WERI-Rb-1 (cell line): ENCODE measurements at regions not wholly inside any gene's neighbourhood (a gene's known extent, or its start where the extent isn't known, plus 50 kb on each side); places are given as distances from the start of the nearest gene placed in this dataset.

Source experiments
- DNase-seq: peaks from one replicate; pipeline ENCODE4 v3.0.0-alpha.2; 2020
- H3K27ac ChIP-seq: fragments of 250-450 bp; sonication (Bioruptor Pico); 2 replicates; pipeline ENCODE4 v1.5.1; 2020; ENCODE audit warnings: mild to moderate bottlenecking, moderate library complexity
- H3K27me3 ChIP-seq: fragments of 250-450 bp; sonication (Bioruptor Pico); 2 replicates; pipeline ENCODE4 v1.5.1; 2021; ENCODE audit warnings: mild to moderate bottlenecking, low read depth, moderate library complexity; ENCODE audit not compliant: insufficient read depth, severe bottlenecking
- H3K36me3 ChIP-seq: fragments of 250-450 bp; sonication (Bioruptor Pico); 2 replicates; pipeline ENCODE4 v1.5.1; 2020; ENCODE audit warnings: mild to moderate bottlenecking, moderate library complexity
- H3K4me3 ChIP-seq: 2 replicates; pipeline ENCODE4 v1.5.1; 2011; ENCODE audit warnings: low read depth, mild to moderate bottlenecking, control low read depth, low read length
- H3K9me3 ChIP-seq: fragments of 250-450 bp; sonication (Bioruptor Pico); 2 replicates; pipeline ENCODE4 v1.5.1; 2021; ENCODE audit warnings: mild to moderate bottlenecking, moderate library complexity; ENCODE audit not compliant: severe bottlenecking
- CTCF ChIP-seq: IDR thresholded peaks from 2 replicates; pipeline ENCODE4 v1.5.1; 2011; ENCODE audit warnings: low read depth, mild to moderate bottlenecking, control low read depth, inconsistent platforms, low read length

DNA sequence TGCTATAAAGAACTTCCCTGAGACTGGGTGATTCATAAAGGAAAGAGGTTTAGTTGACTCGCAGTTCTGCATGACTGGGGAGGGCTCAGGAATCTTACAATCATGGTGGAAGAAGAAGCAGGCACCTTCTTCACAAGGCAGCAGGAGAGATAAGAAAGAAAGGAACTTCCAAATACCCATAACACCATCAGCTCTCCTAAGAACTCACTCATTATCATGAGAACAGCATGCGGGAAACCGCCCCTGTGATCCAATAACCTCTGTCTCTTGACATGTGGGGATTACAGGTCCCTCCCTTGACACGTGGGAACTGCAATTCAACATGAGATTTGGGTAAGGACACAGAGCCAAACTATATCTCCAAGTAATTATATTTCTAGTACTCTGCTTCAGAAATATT is 163.8 kb upstream of the CDH20 start:
- no peaks in the 10 kb centered on the region for H3K9me3 ChIP-seq
- no peak for TF ChIP-seq CTCF
- no peaks in the 10 kb centered on the region for H3K36me3 ChIP-seq
- H3K4me3 ChIP-seq = no peak overlapping the region
- no peak for DNase-seq
- no peak overlapping the region for H3K27ac ChIP-seq
- H3K27me3 ChIP-seq = no peaks in the 10 kb centered on the region

DNA sequence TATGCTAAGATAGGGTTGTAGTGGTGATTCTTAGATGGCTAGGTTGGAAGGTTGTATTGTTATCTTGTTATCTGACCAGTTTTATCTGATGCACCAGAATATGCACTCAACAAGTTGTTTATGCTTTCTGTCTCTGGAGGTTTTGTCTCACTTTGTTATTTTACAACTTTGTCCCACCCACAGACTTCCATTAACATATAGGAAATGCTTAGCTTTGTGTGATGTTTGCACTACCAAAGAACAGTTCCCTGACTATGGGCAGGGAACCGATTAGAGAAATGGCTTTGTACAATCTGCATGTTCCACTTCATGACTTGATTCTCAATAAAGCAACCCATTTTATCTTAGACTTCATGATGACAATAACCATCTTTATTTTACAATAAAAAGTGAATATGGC is 160.6 kb upstream of the CDH20 start:
- DNase-seq = no peak
- H3K27ac ChIP-seq = no peak overlapping the region
- TF ChIP-seq CTCF = no peak
- no peaks in the 10 kb centered on the region for H3K36me3 ChIP-seq
- H3K4me3 ChIP-seq = no peak overlapping the region
- no peaks in the 10 kb centered on the region for H3K27me3 ChIP-seq
- no peaks in the 10 kb centered on the region for H3K9me3 ChIP-seq

DNA sequence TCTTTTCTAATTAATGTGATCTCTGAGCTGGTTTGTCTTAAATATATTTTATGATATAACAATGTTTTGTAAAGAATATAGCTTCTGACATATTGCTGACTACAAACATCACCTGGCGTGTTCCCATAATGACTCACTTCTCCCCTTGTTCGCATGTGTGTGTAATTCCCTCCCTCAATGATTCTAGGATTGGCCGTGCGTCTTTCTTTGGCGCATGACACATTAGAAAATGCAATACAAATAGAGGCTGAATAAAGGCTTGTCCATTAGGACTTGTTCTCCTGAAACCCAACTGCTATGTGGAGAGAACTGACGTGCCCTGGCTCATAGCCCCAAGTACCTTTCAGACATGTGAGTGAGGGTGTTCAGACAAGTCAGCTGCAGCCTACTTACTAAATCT is 159.7 kb upstream of the CDH20 start:
- Histone ChIP-seq H3K36me3 (no peaks in the 10 kb centered on the region), H3K9me3 (no peaks in the 10 kb centered on the region), H3K27me3 (no peaks in the 10 kb centered on the region), H3K27ac (no peak overlapping the region), H3K4me3 (no peak overlapping the region)
- TF ChIP-seq CTCF = no peak
- DNase-seq = no peak

- no peak overlapping the region for H3K4me3 ChIP-seq
- no peaks in the 10 kb centered on the region for H3K27me3 ChIP-seq
- no peak overlapping the region for H3K27ac ChIP-seq
- TF ChIP-seq CTCF = no peak
- H3K36me3 ChIP-seq = no peaks in the 10 kb centered on the region
- no peak for DNase-seq
- no peaks in the 10 kb centered on the region for H3K9me3 ChIP-seq
Measured at GRCh38 chr18:61183798-61184197, 149.4 kb upstream of the CDH20 start.

DNA sequence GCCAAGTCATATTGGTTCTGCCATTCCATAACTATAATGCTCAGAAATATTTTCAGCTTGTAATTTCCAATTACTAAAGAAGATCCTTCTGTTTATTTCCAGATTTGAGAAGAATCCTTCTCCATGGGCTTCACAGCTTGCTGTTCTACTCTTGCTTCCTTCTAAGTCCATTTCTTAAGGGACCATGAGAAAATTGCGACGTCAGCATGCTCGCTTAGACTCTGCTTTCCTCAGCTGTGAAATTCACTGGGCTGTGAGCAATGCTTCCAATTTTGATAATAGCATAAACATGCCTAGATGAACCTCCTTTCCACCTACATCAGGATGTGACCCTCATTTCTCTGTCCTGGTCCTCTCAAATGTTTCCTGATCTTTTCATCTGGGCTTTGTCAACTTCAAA is 145.3 kb upstream of the CDH20 start:
- no peaks in the 10 kb centered on the region for H3K36me3 ChIP-seq
- no peaks in the 10 kb centered on the region for H3K27me3 ChIP-seq

More for the DNA sequence above, 145.3 kb upstream of the CDH20 start:
- no peaks in the 10 kb centered on the region for H3K9me3 ChIP-seq
- TF ChIP-seq CTCF = no peak
- H3K4me3 ChIP-seq = no peak overlapping the region
- no peak overlapping the region for H3K27ac ChIP-seq
- no peak for DNase-seq
